ENCODE measurements at regions not wholly inside any gene's neighbourhood (a gene's known extent, or its start where the extent isn't known, plus 50 kb on each side); places are given as distances from the start of the nearest gene placed in this dataset.
A peak's percentile ranks its signal among the peaks of the same experiment; 100 is the strongest.
"Not testable (repeated sequence)": the region's sequence is repeated elsewhere in the genome, so short reads cannot be mapped to it uniquely, and the experiment has no call there.

DNA sequence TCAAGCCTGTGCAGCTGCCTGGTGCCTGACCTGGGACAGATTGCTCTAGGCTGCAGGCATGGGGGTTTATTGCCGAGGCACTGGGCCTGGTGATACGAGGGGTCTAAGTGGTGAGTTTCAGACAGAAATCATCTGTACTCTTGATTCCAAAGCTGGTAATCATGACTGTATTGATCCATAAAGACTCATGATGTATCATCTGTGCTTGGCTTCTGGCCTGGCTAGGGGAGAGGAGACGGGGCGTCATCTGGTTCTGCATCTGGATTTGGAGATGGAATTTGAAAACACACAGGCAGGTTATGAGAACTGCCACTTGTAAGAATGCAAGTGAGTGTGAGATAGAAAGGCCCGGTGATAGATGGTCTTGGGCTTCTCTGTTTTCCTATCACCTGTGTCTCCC, 337.4 kb upstream of the C2CD4B start:
- DNase-seq (ENCODE audit: low read depth) = no peak

GRCh38 chr15:62503451-62503850, 338.4 kb upstream of the C2CD4B start:
- DNase-seq (ENCODE audit: low read depth) = peak; percentile 30

- no peak for DNase-seq (ENCODE audit: low read depth)
These were observed 340.7 kb upstream of the C2CD4B start for GRCh38 chr15:62505762-62506161.

GRCh38 chr15:62506217-62506805, 341.2 kb upstream of the C2CD4B start:
- peak; percentile 44 for DNase-seq (ENCODE audit: low read depth)

GRCh38 chr15:62509395-62509958, 344.4 kb upstream of the C2CD4B start:
- no peak for DNase-seq (ENCODE audit: low read depth)

DNA sequence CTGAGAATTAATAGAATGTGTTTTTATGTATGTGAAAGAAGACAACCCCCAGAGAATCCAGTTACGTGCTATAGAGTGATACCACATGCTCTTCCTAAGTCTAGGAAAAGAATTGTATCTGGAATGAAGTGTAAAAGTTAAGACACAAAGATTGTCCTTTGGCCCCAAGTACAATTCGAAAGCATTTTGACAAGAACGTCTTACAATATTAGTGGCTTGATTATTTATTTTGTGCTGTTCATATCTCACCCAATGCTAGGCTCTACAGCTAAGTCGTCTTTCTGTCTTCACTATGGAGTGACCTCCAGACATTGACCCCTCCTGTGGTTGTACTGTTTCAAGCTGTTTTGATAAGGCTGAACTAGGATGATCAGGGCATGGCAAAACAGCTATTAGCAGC, 345.7 kb upstream of the C2CD4B start:
- no peak for DNase-seq (ENCODE audit: low read depth)

GRCh38 chr15:62512904-62513303, 347.8 kb upstream of the C2CD4B start:
- DNase-seq (ENCODE audit: low read depth) = no peak

- DNase-seq (ENCODE audit: low read depth) = no peak
These were observed 348.8 kb upstream of the C2CD4B start for GRCh38 chr15:62513893-62514292.

GRCh38 chr15:62515696-62516395, 350.8 kb upstream of the C2CD4B start:
- no peak for DNase-seq (ENCODE audit: low read depth)

- DNase-seq (ENCODE audit: low read depth) = peak; percentile 9
These were observed 352.5 kb upstream of the C2CD4B start for GRCh38 chr15:62517541-62517940.

GRCh38 chr15:62518666-62519065, 353.6 kb upstream of the C2CD4B start:
- not testable (repeated sequence) for DNase-seq (ENCODE audit: low read depth)

GRCh38 chr15:62519900-62520299, 354.8 kb upstream of the C2CD4B start:
- no peak for DNase-seq (ENCODE audit: low read depth)

- DNase-seq (ENCODE audit: low read depth) = no peak
These were observed 355.8 kb upstream of the C2CD4B start for GRCh38 chr15:62520887-62521286.

DNA sequence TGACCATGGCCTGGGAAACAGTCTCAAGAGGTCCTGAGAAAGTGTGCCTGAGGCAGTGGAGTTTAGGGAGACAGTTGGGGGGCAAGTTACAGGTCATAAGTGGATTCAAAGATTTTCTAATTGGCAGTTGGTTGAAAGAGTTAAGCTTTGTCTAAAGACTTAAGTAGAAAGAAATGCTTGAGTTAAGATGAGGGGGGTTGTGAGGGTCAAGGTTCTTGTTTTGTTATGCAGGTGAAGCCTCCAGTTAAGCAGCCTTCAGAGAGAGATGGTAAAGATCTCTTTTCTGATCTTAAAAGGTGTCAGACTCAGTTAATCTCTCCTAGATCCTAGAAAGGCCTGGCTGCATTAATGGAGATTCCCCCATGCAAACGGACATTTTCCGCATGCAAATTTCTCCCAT, 356.3 kb upstream of the C2CD4B start:
- DNase-seq (ENCODE audit: low read depth) = no peak

GRCh38 chr15:62524848-62525247, 359.8 kb upstream of the C2CD4B start:
- DNase-seq (ENCODE audit: low read depth) = no peak

- DNase-seq (ENCODE audit: low read depth) = no peak
These were observed 362.3 kb upstream of the C2CD4B start for GRCh38 chr15:62527387-62527786.

GRCh38 chr15:62528505-62528904, 363.4 kb upstream of the C2CD4B start:
- no peak for DNase-seq (ENCODE audit: low read depth)

DNA sequence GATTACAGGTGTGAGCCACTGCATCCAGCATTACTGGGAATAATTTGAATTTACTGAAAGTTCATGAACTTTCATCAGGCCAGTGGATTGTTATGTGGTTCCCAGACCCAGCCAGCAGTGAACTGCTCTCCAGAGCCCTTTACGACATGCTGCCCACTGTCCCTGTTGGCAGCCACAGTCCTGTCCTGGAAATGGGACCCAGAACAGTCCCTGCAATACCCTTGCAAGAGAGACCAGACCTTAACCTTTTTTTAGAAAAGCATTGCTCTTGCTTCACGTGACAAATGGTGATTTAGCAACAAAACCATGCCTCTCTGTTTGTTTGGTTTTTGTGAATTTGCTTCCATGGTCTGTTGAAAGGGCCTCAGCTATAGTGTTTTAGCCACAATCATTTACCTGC, 367.3 kb upstream of the C2CD4B start:
- DNase-seq (ENCODE audit: low read depth) = no peak

GRCh38 chr15:62533687-62534086, 368.6 kb upstream of the C2CD4B start:
- no peak for DNase-seq (ENCODE audit: low read depth)

DNA sequence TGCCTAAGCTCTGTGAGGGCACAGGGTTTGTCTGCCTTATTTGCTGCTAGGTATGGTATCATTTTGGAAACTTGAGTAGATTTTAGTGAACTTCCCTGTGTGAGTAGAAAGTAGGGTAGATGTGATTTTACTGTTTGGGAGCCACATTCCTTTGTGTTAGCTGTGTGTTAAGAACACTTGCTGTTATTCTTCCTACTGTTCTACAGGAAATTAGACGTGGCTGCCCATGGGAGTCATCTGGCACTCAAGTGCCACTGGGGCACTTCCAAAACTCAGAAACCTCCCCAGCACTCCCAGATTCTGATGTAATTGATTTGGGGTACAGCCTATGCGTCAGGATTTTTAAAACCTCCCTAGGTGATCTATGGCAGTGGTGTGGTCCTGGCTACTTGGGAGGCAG, 369.9 kb upstream of the C2CD4B start:
- DNase-seq (ENCODE audit: low read depth) = no peak

DNA sequence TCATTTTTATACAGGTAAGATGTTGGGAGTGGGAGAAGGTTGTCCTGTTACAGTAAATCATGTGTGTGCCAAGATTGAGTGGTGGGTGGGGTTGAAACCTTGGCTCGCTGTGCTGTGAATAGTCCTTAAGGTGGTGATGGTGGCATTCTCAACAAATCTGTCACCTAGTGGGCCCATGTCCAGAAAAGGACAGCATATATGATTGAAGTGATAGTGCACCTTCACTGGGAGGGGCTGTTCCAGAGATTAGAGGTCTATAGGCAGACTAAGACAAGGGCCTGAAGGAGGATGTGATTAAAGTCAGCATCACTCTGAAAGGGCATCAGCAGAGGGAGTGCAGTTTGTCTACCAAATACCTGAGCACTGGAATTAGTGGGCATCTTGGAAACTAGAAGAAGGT, 374.2 kb upstream of the C2CD4B start:
- DNase-seq (ENCODE audit: low read depth) = no peak

- DNase-seq (ENCODE audit: low read depth) = no peak
These were observed 376.2 kb upstream of the C2CD4B start for GRCh38 chr15:62541250-62541649.

DNA sequence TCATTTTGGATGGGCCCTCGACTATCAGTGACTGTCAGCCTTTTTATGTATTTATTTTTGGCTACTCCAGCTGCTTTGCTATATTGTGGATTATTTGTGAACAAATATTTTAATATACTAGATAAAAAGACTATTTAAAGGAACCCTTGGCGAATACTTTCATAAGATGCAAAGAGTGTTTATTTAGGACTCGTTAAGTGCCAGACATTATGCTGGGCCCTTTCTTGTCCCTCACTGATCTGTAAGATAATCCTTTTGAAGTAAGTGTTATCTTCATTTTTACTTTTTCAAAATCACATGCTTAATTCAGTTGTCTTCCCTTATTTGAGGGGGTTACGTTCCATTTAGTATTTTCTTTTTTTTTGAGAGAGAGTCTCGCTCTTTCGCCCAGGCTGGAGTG, 376.8 kb upstream of the C2CD4B start:
- DNase-seq (ENCODE audit: low read depth) = no peak

- DNase-seq (ENCODE audit: low read depth) = no peak
These were observed 379.4 kb upstream of the C2CD4B start for GRCh38 chr15:62544446-62544845.

Measured in M059J (cell line).